GM19372 (cell line): ENCODE measurements at regions not wholly inside any gene's neighbourhood (a gene's known extent, or its start where the extent isn't known, plus 50 kb on each side); places are given as distances from the start of the nearest gene placed in this dataset.

Source experiments
- ATAC-seq: cut with Tn5 transposase; IDR thresholded peaks from one replicate; pipeline ENCODE4 v1.9.1; 2021; ENCODE audit warnings: mild to moderate bottlenecking, low read depth, moderate library complexity; ENCODE audit not compliant: unreplicated experiment

GRCh38 chr16:86894925-86895324 is 316.6 kb downstream of the FOXL1 start:
- ATAC-seq = no peak

- no peak for ATAC-seq
These were observed 317.3 kb downstream of the FOXL1 start for GRCh38 chr16:86895606-86896005.

- no peak for ATAC-seq
These were observed 318.6 kb downstream of the FOXL1 start for GRCh38 chr16:86896976-86897375.

DNA sequence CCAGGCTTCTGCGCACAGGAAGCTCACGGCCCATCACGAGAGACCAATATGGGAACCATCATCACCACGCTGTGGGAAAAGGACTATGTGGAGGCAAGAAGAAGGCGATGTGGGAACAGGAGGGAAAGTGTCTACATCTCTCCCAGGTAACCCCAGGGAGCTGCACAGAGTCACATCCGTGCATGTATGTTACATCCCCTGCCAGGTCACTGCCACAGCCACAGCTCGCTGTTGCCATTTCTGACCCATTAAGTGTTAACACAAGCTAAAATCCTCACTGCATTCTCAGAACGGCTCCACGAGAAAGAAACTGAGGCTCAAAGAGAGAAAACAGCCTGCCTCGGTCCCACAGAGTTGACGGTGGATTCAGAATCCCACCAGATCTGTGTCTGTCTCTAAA is 319.1 kb downstream of the FOXL1 start:
- no peak for ATAC-seq

- no peak for ATAC-seq
These were observed 320.0 kb downstream of the FOXL1 start for GRCh38 chr16:86898386-86898785.

DNA sequence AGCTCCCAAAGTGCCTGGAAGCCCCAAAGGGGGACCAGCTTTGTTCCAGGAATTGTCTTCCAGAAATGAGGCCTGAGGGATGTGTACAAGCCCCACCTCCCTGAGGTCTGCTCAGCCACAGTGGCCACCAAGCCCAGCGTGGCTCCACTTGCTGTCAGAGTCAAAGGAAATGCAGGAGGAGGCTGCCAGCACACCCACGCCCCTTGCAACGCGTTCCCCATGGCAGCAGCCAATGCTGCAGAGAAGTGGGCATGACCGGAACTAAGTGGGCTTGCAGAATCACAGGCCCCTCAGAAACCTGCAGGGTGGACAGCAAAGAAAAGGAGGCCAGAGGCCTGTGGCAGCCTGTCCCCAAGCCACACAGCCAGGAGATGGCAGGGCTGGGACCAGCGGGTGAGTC is 320.8 kb downstream of the FOXL1 start:
- ATAC-seq = no peak

GRCh38 chr16:86899757-86900156 is 321.4 kb downstream of the FOXL1 start:
- no peak for ATAC-seq

GRCh38 chr16:86901483-86901882 is 323.1 kb downstream of the FOXL1 start:
- ATAC-seq = no peak

- no peak for ATAC-seq
These were observed 324.3 kb downstream of the FOXL1 start for GRCh38 chr16:86902656-86903001.

DNA sequence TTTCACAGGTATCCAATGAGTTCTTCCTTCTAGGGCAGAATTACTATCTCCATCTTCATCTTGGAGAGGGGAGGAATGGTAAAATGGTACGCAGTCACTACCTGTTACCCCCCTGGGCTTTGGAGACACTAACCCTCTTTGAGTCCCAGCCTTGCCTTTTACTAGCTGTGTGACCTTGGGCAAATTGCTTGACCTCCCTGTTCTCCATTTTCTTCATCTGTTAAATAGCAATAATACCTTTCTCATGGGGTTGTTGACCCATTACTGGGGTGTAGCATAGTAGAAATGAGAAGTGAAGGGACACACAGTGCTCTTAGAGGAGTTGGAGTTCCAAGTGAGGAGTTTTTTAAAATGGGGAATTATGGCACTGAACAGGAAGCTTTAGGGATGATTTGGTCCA is 324.7 kb downstream of the FOXL1 start:
- ATAC-seq = no peak

DNA sequence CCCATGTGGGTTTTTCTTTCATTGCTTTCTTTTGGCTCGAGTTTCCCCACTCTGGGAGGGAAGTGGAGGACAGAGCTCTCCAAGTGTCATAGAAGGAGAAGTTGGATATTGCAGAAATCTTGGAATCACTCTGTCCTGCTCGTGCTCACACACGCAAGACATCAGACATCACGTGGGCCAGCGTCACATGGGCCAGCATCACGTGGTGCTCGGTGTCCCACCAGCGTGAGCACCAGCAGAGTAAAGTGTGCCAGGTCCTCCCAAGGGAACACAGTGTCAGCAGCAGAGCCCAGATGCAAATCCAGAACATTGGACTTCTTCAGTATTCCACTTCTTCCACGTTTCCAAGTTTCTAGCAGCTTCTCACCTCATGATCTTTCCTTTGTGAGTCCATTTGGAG is 327.0 kb downstream of the FOXL1 start:
- no peak for ATAC-seq

DNA sequence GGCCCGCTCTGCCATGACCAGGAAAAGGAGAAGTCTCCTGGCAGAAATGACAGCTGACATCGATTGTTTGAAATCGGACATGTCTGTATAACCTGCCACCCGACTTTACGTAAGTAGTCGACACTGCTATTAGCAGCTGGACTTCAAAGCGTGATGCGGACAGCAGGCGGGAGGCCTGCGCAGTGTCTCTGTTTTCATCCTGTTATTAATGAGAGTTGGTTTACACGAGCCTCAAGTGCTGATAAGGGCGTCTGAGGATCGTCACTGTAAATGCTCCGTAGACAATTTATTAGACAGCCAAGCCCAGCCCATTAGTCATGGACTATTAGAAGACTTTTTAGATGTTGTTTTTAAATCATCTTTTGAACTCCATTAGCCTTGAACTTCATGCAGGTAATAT is 328.3 kb downstream of the FOXL1 start:
- no peak for ATAC-seq

GRCh38 chr16:86909359-86910160 is 331.2 kb downstream of the FOXL1 start:
- ATAC-seq = no peak

DNA sequence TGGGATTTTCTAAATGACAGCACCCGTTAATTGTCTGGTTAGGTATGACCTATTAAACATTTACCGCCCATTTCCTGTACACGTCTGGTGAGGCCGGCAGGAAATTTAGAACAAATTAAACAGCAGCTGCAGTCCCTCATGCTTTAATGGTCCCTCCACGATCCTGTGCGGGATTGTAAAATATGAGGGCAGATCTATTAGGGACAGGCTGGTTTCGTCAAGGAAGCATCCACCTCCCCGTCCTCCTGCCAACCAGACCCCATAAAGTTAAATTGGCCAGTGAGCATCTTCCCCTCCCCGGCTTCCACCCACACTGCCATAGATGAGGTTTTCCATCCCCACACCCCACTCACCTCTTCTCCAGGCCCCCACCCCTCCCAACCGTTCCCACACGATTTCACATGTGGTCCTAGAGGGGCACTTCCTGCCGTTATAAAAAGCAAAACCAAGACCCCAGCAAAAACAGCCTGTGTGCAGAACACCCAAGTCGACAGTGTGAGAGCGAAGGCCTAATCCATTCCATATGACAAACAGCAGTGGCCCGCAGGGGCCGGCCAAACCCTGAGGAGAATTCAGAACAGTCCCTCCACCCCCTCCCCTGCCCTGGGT is 331.9 kb downstream of the FOXL1 start:
- no peak for ATAC-seq

- no peak for ATAC-seq
These were observed 333.1 kb downstream of the FOXL1 start for GRCh38 chr16:86911437-86911958.

- ATAC-seq = no peak
These were observed 335.5 kb downstream of the FOXL1 start for GRCh38 chr16:86913886-86914285.

DNA sequence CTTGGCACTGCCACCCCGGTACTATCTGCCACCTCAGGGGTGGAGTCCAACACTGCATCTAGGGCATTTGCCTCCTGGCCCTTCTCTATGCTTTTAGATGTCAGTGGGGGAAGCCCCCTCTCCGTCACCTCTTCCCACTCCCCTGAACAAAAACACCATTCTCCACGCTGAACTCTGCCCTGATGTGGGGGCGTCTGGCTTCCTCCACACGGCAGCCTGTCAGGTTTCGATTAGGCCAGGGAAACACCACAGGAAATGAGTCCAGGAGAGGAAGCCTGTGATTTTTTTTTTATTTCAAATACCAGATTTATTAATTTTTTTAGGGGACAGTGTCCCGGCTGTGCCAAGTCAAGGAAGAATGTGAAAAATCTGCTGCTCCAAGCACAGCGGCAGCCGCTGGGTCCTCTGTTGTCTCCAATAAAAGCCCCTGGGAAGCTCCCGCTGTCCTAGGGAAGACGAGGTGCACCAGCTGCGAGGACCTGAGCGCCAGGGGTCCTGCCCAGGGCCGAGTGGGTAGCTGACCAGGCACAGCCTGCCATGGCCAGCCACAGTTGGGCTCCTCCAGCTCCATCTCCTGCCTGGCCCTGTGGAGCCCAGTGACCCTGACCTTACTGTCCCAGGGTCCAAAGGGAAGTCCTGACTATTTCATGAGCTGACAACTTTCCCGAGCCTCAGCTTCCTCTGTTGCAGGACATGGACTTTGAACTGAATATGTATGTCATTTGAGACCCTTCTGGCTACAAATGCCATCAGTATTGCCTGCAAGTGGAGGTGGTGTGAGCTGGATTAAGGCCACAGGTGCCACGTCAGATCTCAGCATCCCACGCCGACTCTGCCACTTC is 336.7 kb downstream of the FOXL1 start:
- ATAC-seq = no peak

- no peak for ATAC-seq
These were observed 339.4 kb downstream of the FOXL1 start for GRCh38 chr16:86917471-86918365.

DNA sequence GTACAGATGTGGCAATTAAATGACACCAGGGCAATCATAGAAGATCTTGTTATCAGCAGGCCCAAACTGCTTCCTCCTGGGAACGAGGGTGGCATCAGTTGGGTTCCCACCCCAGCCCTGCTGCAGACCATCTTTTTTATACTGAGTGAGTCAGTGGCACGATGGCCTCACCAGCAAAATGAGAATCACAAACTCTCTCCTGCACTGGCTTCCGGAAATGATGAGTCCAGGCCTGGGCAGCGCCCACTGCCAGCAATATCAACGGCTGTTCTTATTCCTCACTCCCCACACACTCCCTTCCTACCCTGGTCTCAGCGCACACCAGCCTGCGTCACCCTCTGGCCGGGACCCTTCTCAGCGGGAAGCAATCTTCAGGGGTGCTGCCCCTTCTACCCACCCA is 340.3 kb downstream of the FOXL1 start:
- ATAC-seq = no peak

GRCh38 chr16:86919078-86919477 is 340.7 kb downstream of the FOXL1 start:
- no peak for ATAC-seq
